Endothelial cell (in vitro differentiated cells): ENCODE measurements at regions not wholly inside any gene's neighbourhood (a gene's known extent, or its start where the extent isn't known, plus 50 kb on each side); places are given as distances from the start of the nearest gene placed in this dataset.
"Not testable (repeated sequence)": the region's sequence is repeated elsewhere in the genome, so short reads cannot be mapped to it uniquely, and the experiment has no call there.

Experiments used
- DNase-seq: peaks from one replicate; pipeline ENCODE4 v3.0.0; 2021; ENCODE audit warnings: low spot score
- H3K27ac Mint-ChIP-seq: one replicate; pipeline ENCODE4 v1.8.0; 2021; ENCODE audit warnings: mixed read lengths, inconsistent platforms; ENCODE audit not compliant: unreplicated experiment
- H3K27me3 Mint-ChIP-seq: one replicate; pipeline ENCODE4 v1.8.0; 2021; ENCODE audit warnings: mild to moderate bottlenecking, moderate library complexity, mixed read lengths, inconsistent platforms; ENCODE audit not compliant: unreplicated experiment
- H3K36me3 Mint-ChIP-seq: one replicate; pipeline ENCODE4 v1.8.0; 2021; ENCODE audit warnings: mild to moderate bottlenecking, low read depth, mixed read lengths, inconsistent platforms; ENCODE audit not compliant: unreplicated experiment
- H3K4me1 Mint-ChIP-seq: one replicate; pipeline ENCODE4 v1.8.0; 2021; ENCODE audit warnings: mild to moderate bottlenecking, mixed read lengths, inconsistent platforms; ENCODE audit not compliant: unreplicated experiment
- H3K4me3 Mint-ChIP-seq: one replicate; pipeline ENCODE4 v1.8.0; 2021; ENCODE audit warnings: mild to moderate bottlenecking, mixed read lengths, inconsistent platforms; ENCODE audit not compliant: unreplicated experiment
- H3K9me3 Mint-ChIP-seq: one replicate; pipeline ENCODE4 v1.8.0; 2021; ENCODE audit warnings: mixed read lengths, inconsistent platforms; ENCODE audit not compliant: unreplicated experiment
- TF ChIP-seq, protein P1 (sequence below): fragments of 200-600 bp; sonication (generic); IDR thresholded peaks from one replicate; pipeline ENCODE4 v1.5.0; 2021; ENCODE audit warnings: antibody characterized with exemption; ENCODE audit not compliant: unreplicated experiment

DNA sequence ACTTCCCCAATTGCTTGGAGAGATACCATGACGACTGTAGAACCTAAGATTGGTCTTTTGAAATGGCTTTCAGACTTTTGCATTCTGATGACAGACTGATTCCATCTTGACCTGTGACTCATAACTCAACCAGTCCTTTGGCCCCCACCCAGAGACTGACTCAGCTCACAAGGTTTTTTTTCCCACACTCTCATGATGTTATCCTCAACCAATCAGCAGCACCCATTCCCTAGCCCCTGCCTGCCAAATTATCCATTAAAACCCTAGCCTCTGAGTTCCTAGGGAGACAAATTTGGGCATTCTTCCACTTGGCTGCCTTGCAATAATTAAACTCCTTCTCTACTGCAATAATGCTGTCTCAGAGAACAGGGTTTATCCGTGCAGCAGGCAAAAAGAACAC lies 1263.3 kb upstream of the CDH9 start:
- DNase-seq = no peak
- Mint-ChIP-seq H3K4me3 (no peak overlapping the region), H3K27me3 (no peaks in the 10 kb centered on the region), H3K9me3 (no peaks in the 10 kb centered on the region), H3K27ac (no peak overlapping the region), H3K4me1 (no peaks in the 10 kb centered on the region), H3K36me3 (no peaks in the 10 kb centered on the region)
- TF ChIP-seq, protein P1, sequence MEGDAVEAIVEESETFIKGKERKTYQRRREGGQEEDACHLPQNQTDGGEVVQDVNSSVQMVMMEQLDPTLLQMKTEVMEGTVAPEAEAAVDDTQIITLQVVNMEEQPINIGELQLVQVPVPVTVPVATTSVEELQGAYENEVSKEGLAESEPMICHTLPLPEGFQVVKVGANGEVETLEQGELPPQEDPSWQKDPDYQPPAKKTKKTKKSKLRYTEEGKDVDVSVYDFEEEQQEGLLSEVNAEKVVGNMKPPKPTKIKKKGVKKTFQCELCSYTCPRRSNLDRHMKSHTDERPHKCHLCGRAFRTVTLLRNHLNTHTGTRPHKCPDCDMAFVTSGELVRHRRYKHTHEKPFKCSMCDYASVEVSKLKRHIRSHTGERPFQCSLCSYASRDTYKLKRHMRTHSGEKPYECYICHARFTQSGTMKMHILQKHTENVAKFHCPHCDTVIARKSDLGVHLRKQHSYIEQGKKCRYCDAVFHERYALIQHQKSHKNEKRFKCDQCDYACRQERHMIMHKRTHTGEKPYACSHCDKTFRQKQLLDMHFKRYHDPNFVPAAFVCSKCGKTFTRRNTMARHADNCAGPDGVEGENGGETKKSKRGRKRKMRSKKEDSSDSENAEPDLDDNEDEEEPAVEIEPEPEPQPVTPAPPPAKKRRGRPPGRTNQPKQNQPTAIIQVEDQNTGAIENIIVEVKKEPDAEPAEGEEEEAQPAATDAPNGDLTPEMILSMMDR = no peak

DNA sequence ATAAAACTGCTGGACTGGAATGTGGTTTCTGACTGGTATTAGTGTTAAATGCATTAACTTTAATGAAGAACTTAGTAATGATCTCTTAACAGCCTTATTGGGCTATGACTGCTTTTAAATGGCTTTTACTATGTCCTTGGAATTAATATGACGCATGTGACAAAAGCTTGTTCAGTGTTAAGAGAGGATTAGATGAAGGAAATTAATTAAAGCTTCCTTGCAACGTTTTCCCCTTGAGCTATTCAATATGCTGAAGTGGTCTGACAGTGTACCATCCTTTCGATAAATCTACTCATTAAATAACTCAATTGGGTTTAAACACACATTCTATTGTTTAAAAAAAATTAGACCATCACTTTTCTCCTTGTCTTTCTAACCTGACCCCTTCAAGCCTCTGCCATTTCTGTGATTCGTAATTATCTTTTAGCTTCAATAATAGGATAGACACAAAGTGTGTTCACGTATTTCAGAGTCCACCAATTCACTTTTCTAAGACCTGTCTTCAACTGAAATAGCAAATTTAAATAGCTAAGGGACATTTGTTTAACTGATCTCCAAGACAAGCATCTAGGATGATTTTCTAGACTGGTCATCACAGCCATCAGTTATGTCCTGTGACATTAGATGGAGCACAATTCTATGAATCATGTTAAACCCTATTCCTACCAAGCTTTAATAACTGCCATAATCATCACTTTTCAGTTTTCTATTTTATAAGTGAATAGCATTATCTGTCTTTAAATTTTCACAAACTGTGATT lies 1258.0 kb upstream of the CDH9 start:
- Mint-ChIP-seq H3K4me1 (no peaks in the 10 kb centered on the region), H3K9me3 (no peaks in the 10 kb centered on the region), H3K4me3 (no peak overlapping the region), H3K27ac (no peak overlapping the region), H3K27me3 (no peaks in the 10 kb centered on the region), H3K36me3 (no peaks in the 10 kb centered on the region)
- TF ChIP-seq, protein P1 = no peak
- no peak for DNase-seq

DNA sequence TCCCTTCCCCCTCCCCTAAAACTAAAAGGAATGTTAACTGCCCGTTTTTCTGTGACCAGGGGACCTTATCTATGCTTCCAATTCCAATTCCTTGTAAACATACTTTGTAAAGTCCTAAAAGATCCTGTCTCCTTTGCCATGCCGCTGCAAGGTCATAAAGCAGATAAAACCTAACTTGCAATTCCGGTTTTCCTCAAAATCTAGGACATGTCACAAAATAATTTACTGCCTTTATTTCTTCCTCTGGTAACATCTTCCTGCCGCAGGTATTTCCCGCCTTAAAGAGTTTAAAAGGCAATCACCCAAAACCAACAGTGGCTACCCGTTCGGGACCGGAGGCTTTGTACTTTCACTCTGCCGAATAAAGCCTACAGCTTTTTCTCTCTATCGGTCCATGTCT lies 1248.6 kb upstream of the CDH9 start:
- DNase-seq, H3K27me3 Mint-ChIP-seq, H3K9me3 Mint-ChIP-seq, H3K4me1 Mint-ChIP-seq, H3K27ac Mint-ChIP-seq, H3K36me3 Mint-ChIP-seq, H3K4me3 Mint-ChIP-seq: not testable (repeated sequence)

DNA sequence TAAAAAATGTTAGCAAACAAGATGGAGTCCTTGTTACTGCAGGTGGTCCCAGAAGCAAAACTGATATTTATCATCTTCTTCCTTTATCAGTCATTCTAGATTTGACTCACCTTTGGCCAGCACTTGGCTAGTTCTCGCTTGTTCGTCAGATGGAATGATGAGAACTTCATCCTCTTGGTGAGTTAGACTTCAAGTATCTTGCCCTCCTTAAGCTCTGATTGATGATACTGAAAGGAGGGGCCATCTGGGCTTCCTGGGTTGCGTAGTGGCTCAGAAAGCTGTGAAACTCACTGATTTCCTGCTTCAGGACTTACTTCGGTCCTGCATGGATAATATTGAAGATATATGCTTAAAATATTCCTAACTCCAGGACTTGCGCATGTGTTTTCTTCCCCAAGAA lies 1248.2 kb upstream of the CDH9 start:
- TF ChIP-seq, protein P1 = no peak

DNA sequence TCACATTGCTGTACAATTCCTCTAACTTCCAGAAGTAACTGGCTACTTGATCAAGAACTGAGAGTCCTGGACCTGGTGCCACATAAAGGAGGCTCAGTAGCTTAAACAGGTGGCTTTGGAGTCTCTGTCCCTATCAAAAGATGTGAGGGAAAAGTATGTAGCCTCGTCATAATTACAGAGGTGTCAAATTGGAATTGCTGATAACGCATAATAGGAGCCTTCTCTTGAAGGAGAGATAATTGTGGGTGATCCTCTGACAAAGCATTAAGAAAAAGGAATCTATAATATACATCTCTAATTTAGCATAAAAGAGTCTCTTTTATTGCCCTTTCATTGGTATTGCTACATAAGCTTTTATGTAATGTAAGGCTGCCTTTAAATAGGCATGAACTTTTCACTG lies 1246.4 kb upstream of the CDH9 start:
- no peak overlapping the region for H3K27ac Mint-ChIP-seq
- no peaks in the 10 kb centered on the region for H3K27me3 Mint-ChIP-seq
- no peaks in the 10 kb centered on the region for H3K9me3 Mint-ChIP-seq
- TF ChIP-seq, protein P1 = no peak
- H3K4me3 Mint-ChIP-seq = no peak overlapping the region
- H3K36me3 Mint-ChIP-seq = no peaks in the 10 kb centered on the region
- DNase-seq = no peak
- H3K4me1 Mint-ChIP-seq = no peaks in the 10 kb centered on the region

More for the DNA sequence above, 1248.2 kb upstream of the CDH9 start:
- H3K9me3 Mint-ChIP-seq = no peaks in the 10 kb centered on the region
- no peaks in the 10 kb centered on the region for H3K27me3 Mint-ChIP-seq
- no peaks in the 10 kb centered on the region for H3K36me3 Mint-ChIP-seq
- no peak for DNase-seq
- no peaks in the 10 kb centered on the region for H3K4me1 Mint-ChIP-seq
- H3K27ac Mint-ChIP-seq = no peak overlapping the region
- no peak overlapping the region for H3K4me3 Mint-ChIP-seq
